GM23248 (cell line): ENCODE measurements at regions not wholly inside any gene's neighbourhood (a gene's known extent, or its start where the extent isn't known, plus 50 kb on each side); places are given as distances from the start of the nearest gene placed in this dataset.

Experiments
- DNase-seq: peaks from one replicate; pipeline ENCODE4 v3.0.0-alpha.2; 2015
- H2AFZ ChIP-seq: fragments of 200-600 bp; sonication (generic); 2 replicates; pipeline ENCODE4 v1.6.1; 2016; ENCODE audit warnings: antibody characterized with exemption
- H3F3A ChIP-seq: fragments of 200-600 bp; sonication (generic); 2 replicates; pipeline ENCODE4 v1.6.1; 2016; ENCODE audit warnings: mild to moderate bottlenecking, antibody characterized with exemption, mixed run types; ENCODE audit not compliant: insufficient read depth
- H3K27ac ChIP-seq: fragments of 200-600 bp; sonication (generic); 2 replicates; pipeline ENCODE4 v1.5.1; 2016; ENCODE audit warnings: mild to moderate bottlenecking
- H3K27me3 ChIP-seq: fragments of 200-600 bp; sonication (generic); replicated peaks from 2 replicates; pipeline ENCODE4 v1.6.1; 2016; ENCODE audit warnings: mild to moderate bottlenecking; ENCODE audit not compliant: insufficient read depth
- H3K36me3 ChIP-seq: fragments of 200-600 bp; sonication (generic); 2 replicates; pipeline ENCODE4 v1.6.1; 2016; ENCODE audit warnings: low read depth, mild to moderate bottlenecking
- H3K4me1 ChIP-seq: fragments of 200-600 bp; sonication (generic); 2 replicates; pipeline ENCODE4 v1.6.1; 2016; ENCODE audit warnings: mild to moderate bottlenecking; ENCODE audit not compliant: insufficient read depth
- H3K4me2 ChIP-seq: fragments of 200-600 bp; sonication (generic); one replicate; pipeline ENCODE4 v1.6.1; 2016; ENCODE audit warnings: mild to moderate bottlenecking; ENCODE audit not compliant: unreplicated experiment
- H3K4me3 ChIP-seq: fragments of 200-600 bp; sonication (generic); 2 replicates; pipeline ENCODE4 v1.5.1; 2016; ENCODE audit warnings: mild to moderate bottlenecking
- H3K79me2 ChIP-seq: fragments of 200-600 bp; sonication (generic); 2 replicates; pipeline ENCODE4 v1.6.1; 2016; ENCODE audit warnings: mild to moderate bottlenecking; ENCODE audit not compliant: insufficient read depth
- H3K9ac ChIP-seq: fragments of 200-600 bp; sonication (generic); 2 replicates; pipeline ENCODE4 v1.6.1; 2016; ENCODE audit warnings: mild to moderate bottlenecking
- H3K9me2 ChIP-seq: fragments of 200-600 bp; sonication (generic); 2 replicates; pipeline ENCODE4 v1.6.1; 2016; ENCODE audit warnings: mixed run types, mild to moderate bottlenecking, moderate library complexity; ENCODE audit not compliant: insufficient read depth
- H3K9me3 ChIP-seq: fragments of 200-600 bp; sonication (generic); one replicate; pipeline ENCODE4 v1.6.1; 2017; ENCODE audit warnings: low read depth
- H4K20me1 ChIP-seq: fragments of 200-600 bp; sonication (generic); 2 replicates; pipeline ENCODE4 v1.6.0; 2016; ENCODE audit not compliant: insufficient read depth
- EZH2 ChIP-seq: fragments of 200-600 bp; sonication (generic); IDR thresholded peaks from 2 replicates; pipeline ENCODE4 v1.6.1; 2018; ENCODE audit warnings: antibody characterized with exemption, mild to moderate bottlenecking; ENCODE audit not compliant: insufficient read depth, poor library complexity, severe bottlenecking
- EZH2phosphoT487 ChIP-seq: fragments of 200-600 bp; sonication (generic); IDR thresholded peaks from 2 replicates; pipeline ENCODE4 v1.6.1; 2018; ENCODE audit warnings: antibody characterized with exemption, moderate library complexity, mild to moderate bottlenecking, low read depth; ENCODE audit not compliant: insufficient read depth
- WGBS, 2 experiments: methylation state at CpG; one replicate each; pipeline ENCODE4 v1.1.6; 2015 to 2017; ENCODE audit warnings: low lambda C conversion rate in 2 of 2, low coverage in 1 of 2; ENCODE audit errors: missing lambda C conversion rate in 2 of 2; 5-methylcytosine and 5-hydroxymethylcytosine counted together
- in situ Hi-C: fragments of 300-500 bp; cut with MboI; formaldehyde crosslinking; loops from 2 replicates; pipeline ENCODE4 v1.15.0; 2020

- in situ Hi-C loops = no loop called here
- H3K9me3 ChIP-seq = no peaks in the 10 kb centered on the region
- no peaks in the 10 kb centered on the region for H3K79me2 ChIP-seq
- H3K4me1 ChIP-seq = peaks cover 34% of the 10 kb centered on the region
- no peak overlapping the region for H3K4me2 ChIP-seq
- no peak overlapping the region for H2AFZ ChIP-seq
- TF ChIP-seq EZH2phosphoT487 (no peak), EZH2 (no peak)
- H3F3A ChIP-seq = peaks cover 6% of the 10 kb centered on the region; the same call in 1 of the 2 replicates
- no peaks in the 10 kb centered on the region for H3K36me3 ChIP-seq
- no peaks in the 10 kb centered on the region for H3K27me3 ChIP-seq
- no peaks in the 10 kb centered on the region for H3K9me2 ChIP-seq
- H3K27ac ChIP-seq = no peak overlapping the region
- H4K20me1 ChIP-seq = no peaks in the 10 kb centered on the region
- H3K9ac ChIP-seq = no peak overlapping the region
- WGBS, 2 experiments = 78 to 82% methylated on average over 8 of the region's 8 CpGs
- no peak overlapping the region for H3K4me3 ChIP-seq
- no peak for DNase-seq
Observed at GRCh38 chr13:99058527-99059495, 80.9 kb upstream of the DOCK9 start.

- in situ Hi-C loops = no loop called here
- peaks cover 41% of the 10 kb centered on the region for H3K4me1 ChIP-seq
- no peaks in the 10 kb centered on the region for H3K79me2 ChIP-seq
- H3K4me3 ChIP-seq = no peak overlapping the region
- H3K9me2 ChIP-seq = no peaks in the 10 kb centered on the region
- no peak for DNase-seq
- H4K20me1 ChIP-seq = no peaks in the 10 kb centered on the region
- H3K36me3 ChIP-seq = no peaks in the 10 kb centered on the region
- peaks cover 6% of the 10 kb centered on the region; the same call in 1 of the 2 replicates for H3F3A ChIP-seq
- 78 to 79% methylated on average over 3 of the region's 3 CpGs for WGBS, 2 experiments
- TF ChIP-seq EZH2phosphoT487 (no peak), EZH2 (no peak)
- H3K9me3 ChIP-seq = no peaks in the 10 kb centered on the region
- H3K4me2 ChIP-seq = no peak overlapping the region
- H3K27ac ChIP-seq = no peak overlapping the region
- no peak overlapping the region for H2AFZ ChIP-seq
- no peak overlapping the region for H3K9ac ChIP-seq
- no peaks in the 10 kb centered on the region for H3K27me3 ChIP-seq
Observed at GRCh38 chr13:99059498-99060075, 81.7 kb upstream of the DOCK9 start.

GRCh38 chr13:99061411-99061810 lies 83.5 kb upstream of the DOCK9 start:
- H3K27me3 ChIP-seq = no peaks in the 10 kb centered on the region
- no peak overlapping the region for H3K9ac ChIP-seq
- TF ChIP-seq EZH2phosphoT487 (no peak), EZH2 (no peak)
- no peak overlapping the region for H3K4me2 ChIP-seq
- peaks cover 6% of the 10 kb centered on the region; the same call in 1 of the 2 replicates for H3F3A ChIP-seq
- no peaks in the 10 kb centered on the region for H3K9me3 ChIP-seq
- H4K20me1 ChIP-seq = no peaks in the 10 kb centered on the region
- DNase-seq = no peak
- H3K27ac ChIP-seq = no peak overlapping the region
- no peaks in the 10 kb centered on the region for H3K9me2 ChIP-seq
- H3K36me3 ChIP-seq = no peaks in the 10 kb centered on the region
- in situ Hi-C loops = no loop called here
- no peak overlapping the region for H2AFZ ChIP-seq
- peaks cover 33% of the 10 kb centered on the region for H3K4me1 ChIP-seq
- 78 to 88% methylated on average over 4 of the region's 4 CpGs for WGBS, 2 experiments
- H3K4me3 ChIP-seq = no peak overlapping the region
- H3K79me2 ChIP-seq = no peaks in the 10 kb centered on the region

- H4K20me1 ChIP-seq = no peaks in the 10 kb centered on the region
- H2AFZ ChIP-seq = peak overlapping the region; percentile 36
- no peaks in the 10 kb centered on the region for H3K36me3 ChIP-seq
- H3K79me2 ChIP-seq = no peaks in the 10 kb centered on the region
- peak overlapping the region; percentile 3 for H3K4me2 ChIP-seq
- H3K9ac ChIP-seq = no peak overlapping the region
- TF ChIP-seq EZH2phosphoT487 (no peak), EZH2 (no peak)
- WGBS, 2 experiments = 49 to 52% methylated on average over 10 of the region's 10 CpGs
- no peak overlapping the region; the same call in 1 of the 2 replicates for H3K4me3 ChIP-seq
- no peaks in the 10 kb centered on the region for H3K9me3 ChIP-seq
- no peak overlapping the region for H3K27ac ChIP-seq
- in situ Hi-C loops = no loop called here
- peaks cover 14% of the 10 kb centered on the region for H3F3A ChIP-seq
- peak; percentile 54 for DNase-seq
- H3K9me2 ChIP-seq = no peaks in the 10 kb centered on the region
- peaks cover 26% of the 10 kb centered on the region for H3K4me1 ChIP-seq
- no peaks in the 10 kb centered on the region for H3K27me3 ChIP-seq
Observed at GRCh38 chr13:99062593-99062992, 84.7 kb upstream of the DOCK9 start.
